ENCODE measurements at regions not wholly inside any gene's neighbourhood (a gene's known extent, or its start where the extent isn't known, plus 50 kb on each side); places are given as distances from the start of the nearest gene placed in this dataset.

DNA sequence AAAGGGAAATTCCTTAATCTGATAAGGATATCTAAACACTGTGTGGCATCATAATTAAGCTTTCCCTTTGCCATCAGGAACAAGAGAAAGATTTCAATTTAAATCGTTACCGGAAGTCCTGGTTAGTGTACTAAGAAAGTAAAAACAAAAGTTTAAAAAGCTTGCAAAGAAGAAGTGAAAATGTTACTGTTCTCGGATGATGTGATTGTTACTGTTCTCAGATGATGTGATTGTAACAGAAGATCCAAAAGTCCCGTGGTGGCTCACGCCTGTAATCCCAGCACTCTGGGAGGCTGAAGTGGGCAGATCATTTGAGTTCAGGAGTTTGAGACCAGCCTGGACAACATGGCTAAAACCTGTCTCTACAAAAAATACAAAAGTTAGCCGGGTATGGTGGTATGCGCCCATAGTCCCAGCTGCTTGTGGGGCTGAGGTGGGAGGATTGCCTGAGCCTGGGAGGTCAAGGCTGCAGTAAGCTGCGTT, 62.5 kb downstream of the RGS12 start:
- TF ChIP-seq, protein P1, sequence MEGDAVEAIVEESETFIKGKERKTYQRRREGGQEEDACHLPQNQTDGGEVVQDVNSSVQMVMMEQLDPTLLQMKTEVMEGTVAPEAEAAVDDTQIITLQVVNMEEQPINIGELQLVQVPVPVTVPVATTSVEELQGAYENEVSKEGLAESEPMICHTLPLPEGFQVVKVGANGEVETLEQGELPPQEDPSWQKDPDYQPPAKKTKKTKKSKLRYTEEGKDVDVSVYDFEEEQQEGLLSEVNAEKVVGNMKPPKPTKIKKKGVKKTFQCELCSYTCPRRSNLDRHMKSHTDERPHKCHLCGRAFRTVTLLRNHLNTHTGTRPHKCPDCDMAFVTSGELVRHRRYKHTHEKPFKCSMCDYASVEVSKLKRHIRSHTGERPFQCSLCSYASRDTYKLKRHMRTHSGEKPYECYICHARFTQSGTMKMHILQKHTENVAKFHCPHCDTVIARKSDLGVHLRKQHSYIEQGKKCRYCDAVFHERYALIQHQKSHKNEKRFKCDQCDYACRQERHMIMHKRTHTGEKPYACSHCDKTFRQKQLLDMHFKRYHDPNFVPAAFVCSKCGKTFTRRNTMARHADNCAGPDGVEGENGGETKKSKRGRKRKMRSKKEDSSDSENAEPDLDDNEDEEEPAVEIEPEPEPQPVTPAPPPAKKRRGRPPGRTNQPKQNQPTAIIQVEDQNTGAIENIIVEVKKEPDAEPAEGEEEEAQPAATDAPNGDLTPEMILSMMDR (IDR thresholded peaks at IDR 0.05): no peak
- no peak for TF ChIP-seq POLR2AphosphoS5 (IDR thresholded peaks at IDR 0.05)

All from upper lobe of left lung (tissue), 4 donors.